ENCODE measurements at regions not wholly inside any gene's neighbourhood (a gene's known extent, or its start where the extent isn't known, plus 50 kb on each side); places are given as distances from the start of the nearest gene placed in this dataset.

- TF ChIP-seq EP300 (IDR thresholded peaks at IDR 0.05) (no peak), CTCF (IDR thresholded peaks at IDR 0.05) (no peak), POLR2A (IDR thresholded peaks at IDR 0.05; ENCODE audit: low read depth) (no peak), POLR2AphosphoS5 (IDR thresholded peaks at IDR 0.05) (no peak)
Measured at GRCh38 chr5:143946837-143947236, 134.9 kb downstream of the HMHB1 start.
